ENCODE measurements at regions not wholly inside any gene's neighbourhood (a gene's known extent, or its start where the extent isn't known, plus 50 kb on each side); places are given as distances from the start of the nearest gene placed in this dataset.
"Not testable (repeated sequence)": the region's sequence is repeated elsewhere in the genome, so short reads cannot be mapped to it uniquely, and the experiment has no call there.

DNA sequence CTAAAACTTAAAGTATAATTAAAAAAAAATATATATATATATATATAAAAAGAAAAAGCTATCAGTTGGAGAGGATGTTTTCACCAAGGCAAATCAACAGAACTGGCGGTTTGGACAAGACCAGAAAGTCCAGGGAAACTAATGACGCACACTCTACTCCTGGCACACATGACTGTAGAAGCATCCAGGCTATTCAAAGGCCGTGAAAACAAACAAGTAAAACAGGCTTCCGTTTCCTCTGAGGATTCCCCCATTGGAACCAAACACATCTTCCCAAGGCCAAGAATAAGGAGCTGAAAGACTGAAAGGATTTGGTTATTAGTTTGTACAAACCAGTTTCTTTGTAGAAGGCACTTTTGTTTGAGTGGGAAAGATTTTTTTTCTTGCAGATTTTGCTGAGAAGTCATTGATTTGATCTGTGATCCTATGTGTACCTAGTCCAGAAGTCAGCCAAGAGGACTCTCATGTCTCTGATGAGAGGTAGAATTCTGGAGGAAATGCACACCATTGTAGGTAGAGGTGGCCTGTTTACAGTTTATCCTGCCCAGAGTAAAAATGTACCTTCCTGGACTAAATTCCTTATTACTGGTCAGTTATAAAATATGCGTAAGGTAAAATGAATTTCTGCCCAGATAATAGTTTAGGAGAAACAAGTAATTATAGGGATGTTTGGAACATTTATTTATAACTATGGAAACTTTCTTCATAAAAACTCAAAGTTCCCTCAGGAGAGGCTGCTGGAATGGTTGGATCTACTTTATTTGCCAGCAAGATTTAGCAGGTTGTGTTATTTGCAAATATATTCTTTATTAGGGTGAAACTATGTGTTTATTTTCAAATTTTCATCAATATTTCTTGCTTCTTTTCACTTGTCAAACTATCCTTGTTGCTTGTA, 66.5 kb downstream of the DMP1 start:
- no peaks in the 10 kb centered on the region for H3K36me3 ChIP-seq
- peak overlapping the region in 1 of 4 donors; percentile 23 for H3K27ac ChIP-seq
- WGBS, 2 donors, result 22 to 41% methylated on average over 5 of the region's 5 CpGs
- H3K4me1 ChIP-seq, result peaks cover 0 to 4% (median 0%) of the 10 kb centered on the region in 3 donors
- no peak for DNase-seq
- no peak for TF ChIP-seq POLR2A (IDR thresholded peaks at IDR 0.05)
- TF ChIP-seq, protein P1, sequence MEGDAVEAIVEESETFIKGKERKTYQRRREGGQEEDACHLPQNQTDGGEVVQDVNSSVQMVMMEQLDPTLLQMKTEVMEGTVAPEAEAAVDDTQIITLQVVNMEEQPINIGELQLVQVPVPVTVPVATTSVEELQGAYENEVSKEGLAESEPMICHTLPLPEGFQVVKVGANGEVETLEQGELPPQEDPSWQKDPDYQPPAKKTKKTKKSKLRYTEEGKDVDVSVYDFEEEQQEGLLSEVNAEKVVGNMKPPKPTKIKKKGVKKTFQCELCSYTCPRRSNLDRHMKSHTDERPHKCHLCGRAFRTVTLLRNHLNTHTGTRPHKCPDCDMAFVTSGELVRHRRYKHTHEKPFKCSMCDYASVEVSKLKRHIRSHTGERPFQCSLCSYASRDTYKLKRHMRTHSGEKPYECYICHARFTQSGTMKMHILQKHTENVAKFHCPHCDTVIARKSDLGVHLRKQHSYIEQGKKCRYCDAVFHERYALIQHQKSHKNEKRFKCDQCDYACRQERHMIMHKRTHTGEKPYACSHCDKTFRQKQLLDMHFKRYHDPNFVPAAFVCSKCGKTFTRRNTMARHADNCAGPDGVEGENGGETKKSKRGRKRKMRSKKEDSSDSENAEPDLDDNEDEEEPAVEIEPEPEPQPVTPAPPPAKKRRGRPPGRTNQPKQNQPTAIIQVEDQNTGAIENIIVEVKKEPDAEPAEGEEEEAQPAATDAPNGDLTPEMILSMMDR (IDR thresholded peaks at IDR 0.05), result no peak
- no peaks in the 10 kb centered on the region for H3K27me3 ChIP-seq
- H3K4me3 ChIP-seq, result no peak overlapping the region
- H3K9me3 ChIP-seq, result no peaks in the 10 kb centered on the region
- intact Hi-C loops (cut with DNase I), result no loop called here

DNA sequence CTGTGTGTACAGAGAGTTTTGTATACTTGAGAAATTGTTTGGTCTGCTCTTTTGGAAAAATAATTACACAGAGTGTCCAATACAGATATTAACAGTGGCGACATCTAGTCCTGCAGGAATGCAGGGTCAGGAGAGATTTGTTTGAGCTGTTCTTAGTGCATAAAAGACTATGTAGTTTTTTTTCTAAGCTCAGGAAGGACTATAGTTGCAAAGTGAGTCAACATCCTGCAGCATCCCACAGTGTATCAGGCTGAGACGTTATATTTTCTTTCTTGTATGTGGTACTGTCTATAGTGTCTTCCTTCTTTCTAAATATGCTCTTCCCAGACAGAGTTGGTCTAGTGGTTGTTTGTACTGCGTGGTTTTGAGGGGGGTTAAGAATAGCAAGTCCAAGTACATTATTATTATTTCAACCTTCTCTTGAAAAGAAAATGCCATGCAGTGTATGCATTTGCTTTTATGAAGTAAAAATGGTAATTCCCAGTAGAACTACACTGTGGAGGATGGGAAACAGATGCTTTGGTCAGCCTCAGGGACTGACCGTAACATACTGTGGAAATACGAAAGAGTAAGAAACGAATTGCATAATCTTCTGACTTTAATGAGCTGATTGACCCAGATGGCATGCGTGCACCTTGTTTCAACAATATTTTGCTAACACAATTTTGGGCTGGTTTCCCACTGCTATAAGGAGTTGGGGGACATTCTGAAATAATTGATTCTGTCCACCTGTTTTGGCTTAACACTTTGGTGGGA, 67.4 kb downstream of the DMP1 start:
- Histone ChIP-seq H3K27ac (no peak overlapping the region), H3K9me3 (no peaks in the 10 kb centered on the region), H3K4me1 (peaks cover 0 to 4% (median 0%) of the 10 kb centered on the region in 3 donors), H3K27me3 (no peaks in the 10 kb centered on the region), H3K4me3 (no peak overlapping the region), H3K36me3 (no peaks in the 10 kb centered on the region)
- WGBS, 2 donors, result 56 to 59% methylated on average over 7 of the region's 7 CpGs
- TF ChIP-seq POLR2A (IDR thresholded peaks at IDR 0.05), result no peak
- TF ChIP-seq, protein P1 (IDR thresholded peaks at IDR 0.05), result no peak
- no peak for DNase-seq
- intact Hi-C loops (cut with DNase I), result no loop called here

DNA sequence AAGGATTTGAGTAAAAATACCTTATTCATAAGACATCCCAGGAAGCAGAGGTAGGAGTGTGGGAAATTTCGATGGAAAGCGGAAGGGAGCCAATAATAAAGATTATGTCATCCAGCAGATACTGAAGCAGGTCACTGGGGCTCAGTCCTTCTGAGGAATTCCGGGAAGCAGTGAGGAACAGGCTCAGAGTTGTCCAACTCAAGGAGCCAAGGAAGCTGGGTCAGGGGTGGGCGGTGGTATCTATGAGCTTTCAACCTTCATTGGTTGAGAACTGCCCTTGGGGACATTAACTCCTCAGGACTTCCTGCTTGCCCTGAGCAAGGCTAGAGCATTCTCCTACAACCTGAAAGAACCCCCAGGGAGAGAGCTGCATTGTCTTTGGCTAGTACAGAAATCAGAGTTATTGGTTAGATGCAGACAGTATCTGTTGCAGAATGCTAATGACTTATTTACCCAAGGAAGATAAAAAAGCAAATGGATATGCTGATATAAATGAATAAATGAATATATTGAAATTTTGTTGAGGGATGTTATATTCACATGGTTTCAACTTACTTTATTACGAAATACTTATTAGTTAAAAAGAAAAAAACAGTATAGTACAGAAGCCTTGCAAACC, 68.2 kb downstream of the DMP1 start:
- intact Hi-C loops (cut with DNase I), result no loop called here
- Histone ChIP-seq H3K36me3 (no peaks in the 10 kb centered on the region), H3K27ac (no peak overlapping the region), H3K4me1 (peaks cover 0 to 4% (median 0%) of the 10 kb centered on the region in 3 donors), H3K27me3 (no peaks in the 10 kb centered on the region), H3K9me3 (no peaks in the 10 kb centered on the region), H3K4me3 (no peak overlapping the region)
- DNase-seq, result no peak
- TF ChIP-seq POLR2A (IDR thresholded peaks at IDR 0.05), result no peak
- TF ChIP-seq, protein P1 (IDR thresholded peaks at IDR 0.05), result no peak
- WGBS, 2 donors, result 69 to 73% methylated on average over 5 of the region's 5 CpGs

GRCh38 chr4:87720094-87720691, 70.1 kb downstream of the DMP1 start:
- Histone ChIP-seq H3K27me3 (no peaks in the 10 kb centered on the region), H3K36me3 (no peaks in the 10 kb centered on the region), H3K4me1 (peaks cover 0 to 4% (median 0%) of the 10 kb centered on the region in 3 donors), H3K9me3 (peaks cover 0 to 2% (median under 1%) of the 10 kb centered on the region in 3 donors), H3K27ac (no peak overlapping the region), H3K4me3 (no peak overlapping the region)
- WGBS, 2 donors, result 46 to 89% methylated on average over 1 of the region's 1 CpG
- TF ChIP-seq, protein P1 (IDR thresholded peaks at IDR 0.05), result no peak
- no peak for TF ChIP-seq POLR2A (IDR thresholded peaks at IDR 0.05)
- intact Hi-C loops (cut with DNase I), result no loop called here
- DNase-seq, result no peak

DNA sequence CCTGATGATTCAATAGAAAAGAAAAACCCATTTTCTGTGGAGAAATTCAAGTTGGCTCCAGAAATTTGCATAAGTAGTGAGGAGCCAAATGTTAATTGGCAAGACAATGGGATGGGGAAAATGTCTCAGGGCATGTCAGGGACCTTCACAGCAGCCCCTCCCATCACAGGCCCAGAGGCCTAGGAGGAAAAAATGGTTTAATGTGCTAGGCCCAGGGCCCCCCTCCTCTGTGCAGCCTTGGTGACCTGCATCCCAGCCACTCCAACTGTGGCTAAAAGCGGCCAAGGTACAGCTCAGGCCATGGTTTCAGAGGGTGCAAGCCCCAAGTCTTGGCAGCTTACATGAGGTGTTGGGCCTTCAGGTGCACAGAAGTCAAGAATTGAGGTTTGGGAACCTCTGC, 74.1 kb upstream of the IBSP start:
- H3K27me3 ChIP-seq; DNase-seq; H3K4me3 ChIP-seq; H3K9me3 ChIP-seq; H3K36me3 ChIP-seq; H3K4me1 ChIP-seq; H3K27ac ChIP-seq; intact Hi-C loops (cut with DNase I): not testable (repeated sequence)
- 50 to 67% methylated on average over 1 of the region's 1 CpG for WGBS, 2 donors
